ENCODE measurements at regions not wholly inside any gene's neighbourhood (a gene's known extent, or its start where the extent isn't known, plus 50 kb on each side); places are given as distances from the start of the nearest gene placed in this dataset.

DNA sequence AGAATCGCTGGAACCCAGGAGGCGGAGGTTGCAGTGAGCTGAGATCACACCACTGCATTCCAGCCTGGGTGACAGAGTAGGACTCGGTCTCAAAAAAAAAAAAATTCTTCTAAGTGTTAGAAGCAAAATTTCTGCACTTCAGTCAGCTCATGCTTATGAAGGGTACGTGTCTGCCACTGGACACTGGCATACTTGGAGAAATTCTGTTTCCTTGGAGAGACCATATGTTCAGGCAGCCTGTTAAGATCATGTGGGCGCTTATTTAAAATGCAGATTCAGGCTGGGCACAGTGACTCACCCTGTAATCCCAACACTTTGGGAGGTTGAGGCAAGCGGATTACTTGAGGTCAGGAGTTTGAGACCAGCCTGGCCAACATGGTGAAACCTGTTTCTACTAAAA is 85.6 kb upstream of the IQSEC1 start:
- Histone ChIP-seq H4K8ac (ENCODE audit: low read depth, low read length) (no peak overlapping the region), H3K4ac (ENCODE audit: low read depth, low read length) (no peak overlapping the region), H2AFZ (ENCODE audit: insufficient read depth, low read length, poor library complexity) (no peak overlapping the region), H4K91ac (ENCODE audit: low read depth, low read length) (no peak overlapping the region), H3K27ac (ENCODE audit: low read depth, low read length) (no peak overlapping the region), H3K18ac (ENCODE audit: low read length) (no peak overlapping the region), H3K36me3 (ENCODE audit: control insufficient read depth in 1 of 2, insufficient read depth in 2 of 2, low read length in 2 of 2) (no peaks in the 10 kb centered on the region), H3K79me1 (ENCODE audit: low read length) (no peaks in the 10 kb centered on the region), H2AK5ac (ENCODE audit: low read length) (no peak overlapping the region), H2BK5ac (ENCODE audit: low read depth, low read length, poor library complexity) (no peak overlapping the region), H3K23ac (ENCODE audit: low read length) (no peak overlapping the region), H2BK12ac (ENCODE audit: low read length) (no peak overlapping the region), H3K14ac (ENCODE audit: low read length) (no peak overlapping the region), H2BK120ac (ENCODE audit: insufficient read depth, low read length, poor library complexity) (no peak overlapping the region), H3K9me3 (ENCODE audit: insufficient read depth, low read depth, low read length) (peaks cover 8% of the 10 kb centered on the region), H3K4me2 (ENCODE audit: low read length) (no peak overlapping the region), H3K27me3 (ENCODE audit: insufficient read depth, low read length) (no peaks in the 10 kb centered on the region), H3K9ac (ENCODE audit: low read length) (no peak overlapping the region), H3K79me2 (ENCODE audit: control insufficient read depth, insufficient read depth, low read length, poor library complexity) (no peaks in the 10 kb centered on the region), H4K12ac (ENCODE audit: low read depth, low read length) (no peak overlapping the region), H3K4me1 (ENCODE audit: control insufficient read depth in 1 of 2, insufficient read depth in 2 of 2, low read length in 2 of 2) (no peaks in the 10 kb centered on the region), H3K4me3 (ENCODE audit: low read depth, low read length) (no peak overlapping the region)
- DNase-seq, result peak; percentile 38 to 81
- WGBS (ENCODE audit: extremely low coverage, insufficient coverage, insufficient read length), result no CpG with 5 or more reads among the region's 6 CpGs

DNA sequence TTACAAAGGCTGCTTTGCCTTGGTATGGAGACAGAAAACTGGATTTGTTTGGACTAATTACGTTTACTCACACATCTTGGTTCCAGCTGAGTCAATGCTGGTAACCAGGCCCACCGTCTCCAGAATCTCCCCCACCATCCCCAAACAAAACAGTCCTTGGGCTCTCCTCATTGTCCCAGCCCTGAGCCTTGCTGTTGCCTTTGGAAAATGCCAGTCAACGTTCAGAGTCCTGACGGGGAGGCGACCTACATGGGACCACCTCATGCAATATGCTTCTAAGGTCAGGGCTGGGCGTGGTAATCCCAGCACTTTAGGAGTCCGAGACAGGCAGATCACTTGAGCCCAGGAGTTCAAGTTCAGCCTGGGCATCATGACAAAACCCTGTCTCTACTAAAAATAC is 85.2 kb upstream of the IQSEC1 start:
- H3K9me3 ChIP-seq (ENCODE audit: insufficient read depth, low read depth, low read length), result peaks cover 12% of the 10 kb centered on the region
- no peak overlapping the region for H3K9ac ChIP-seq (ENCODE audit: low read length)
- no peaks in the 10 kb centered on the region for H3K79me1 ChIP-seq (ENCODE audit: low read length)
- no peaks in the 10 kb centered on the region for H3K27me3 ChIP-seq (ENCODE audit: insufficient read depth, low read length)
- no peak overlapping the region for H3K4me3 ChIP-seq (ENCODE audit: low read depth, low read length)
- WGBS (ENCODE audit: extremely low coverage, insufficient coverage, insufficient read length), result no CpG with 5 or more reads among the region's 7 CpGs
- no peak overlapping the region for H3K23ac ChIP-seq (ENCODE audit: low read length)
- no peak overlapping the region for H3K14ac ChIP-seq (ENCODE audit: low read length)
- H3K4me2 ChIP-seq (ENCODE audit: low read length), result no peak overlapping the region
- no peak overlapping the region for H4K8ac ChIP-seq (ENCODE audit: low read depth, low read length)
- no peak overlapping the region for H2BK5ac ChIP-seq (ENCODE audit: low read depth, low read length, poor library complexity)
- no peak overlapping the region for H4K91ac ChIP-seq (ENCODE audit: low read depth, low read length)
- H2AFZ ChIP-seq (ENCODE audit: insufficient read depth, low read length, poor library complexity), result no peak overlapping the region
- H3K18ac ChIP-seq (ENCODE audit: low read length), result no peak overlapping the region
- H3K79me2 ChIP-seq (ENCODE audit: control insufficient read depth, insufficient read depth, low read length, poor library complexity), result no peaks in the 10 kb centered on the region
- H3K4me1 ChIP-seq (ENCODE audit: control insufficient read depth in 1 of 2, insufficient read depth in 2 of 2, low read length in 2 of 2), result no peaks in the 10 kb centered on the region
- H3K4ac ChIP-seq (ENCODE audit: low read depth, low read length), result no peak overlapping the region
- no peak overlapping the region for H4K12ac ChIP-seq (ENCODE audit: low read depth, low read length)
- no peak overlapping the region for H3K27ac ChIP-seq (ENCODE audit: low read depth, low read length)
- H2BK12ac ChIP-seq (ENCODE audit: low read length), result no peak overlapping the region
- DNase-seq, result no peak
- no peak overlapping the region for H2AK5ac ChIP-seq (ENCODE audit: low read length)
- no peak overlapping the region for H2BK120ac ChIP-seq (ENCODE audit: insufficient read depth, low read length, poor library complexity)
- H3K36me3 ChIP-seq (ENCODE audit: control insufficient read depth in 1 of 2, insufficient read depth in 2 of 2, low read length in 2 of 2), result no peaks in the 10 kb centered on the region

DNA sequence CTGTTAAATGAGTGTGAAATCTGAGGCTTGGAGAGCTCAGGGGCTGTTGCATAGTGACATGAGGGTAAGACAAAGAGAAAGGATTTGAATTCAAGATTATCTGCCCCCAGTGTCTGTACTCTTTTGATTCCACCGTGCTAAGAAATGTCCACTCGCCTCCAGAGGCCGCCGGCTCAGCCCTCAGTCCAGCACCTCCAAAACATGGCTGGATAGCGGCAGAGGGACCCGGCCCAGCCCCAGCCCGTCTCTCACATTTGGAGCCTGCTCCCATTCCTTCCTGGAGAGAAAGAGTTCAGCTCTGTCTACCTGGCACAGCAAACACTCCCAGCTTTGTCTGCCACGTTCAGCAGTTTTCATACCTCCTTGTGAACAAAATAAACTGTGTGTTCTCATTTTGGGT is 84.8 kb upstream of the IQSEC1 start:
- Histone ChIP-seq H4K8ac (ENCODE audit: low read depth, low read length) (no peak overlapping the region), H3K79me1 (ENCODE audit: low read length) (no peaks in the 10 kb centered on the region), H3K23ac (ENCODE audit: low read length) (no peak overlapping the region), H4K91ac (ENCODE audit: low read depth, low read length) (no peak overlapping the region), H3K4me1 (ENCODE audit: control insufficient read depth in 1 of 2, insufficient read depth in 2 of 2, low read length in 2 of 2) (no peaks in the 10 kb centered on the region), H3K4me3 (ENCODE audit: low read depth, low read length) (no peak overlapping the region), H3K9ac (ENCODE audit: low read length) (no peak overlapping the region), H2BK120ac (ENCODE audit: insufficient read depth, low read length, poor library complexity) (no peak overlapping the region), H3K18ac (ENCODE audit: low read length) (no peak overlapping the region), H3K4ac (ENCODE audit: low read depth, low read length) (no peak overlapping the region), H3K79me2 (ENCODE audit: control insufficient read depth, insufficient read depth, low read length, poor library complexity) (no peaks in the 10 kb centered on the region), H4K12ac (ENCODE audit: low read depth, low read length) (no peak overlapping the region), H2BK12ac (ENCODE audit: low read length) (no peak overlapping the region), H3K9me3 (ENCODE audit: insufficient read depth, low read depth, low read length) (peaks cover 12% of the 10 kb centered on the region), H3K27me3 (ENCODE audit: insufficient read depth, low read length) (no peaks in the 10 kb centered on the region), H2AK5ac (ENCODE audit: low read length) (no peak overlapping the region), H2BK5ac (ENCODE audit: low read depth, low read length, poor library complexity) (no peak overlapping the region), H3K27ac (ENCODE audit: low read depth, low read length) (no peak overlapping the region), H2AFZ (ENCODE audit: insufficient read depth, low read length, poor library complexity) (no peak overlapping the region), H3K36me3 (ENCODE audit: control insufficient read depth in 1 of 2, insufficient read depth in 2 of 2, low read length in 2 of 2) (no peaks in the 10 kb centered on the region), H3K4me2 (ENCODE audit: low read length) (no peak overlapping the region), H3K14ac (ENCODE audit: low read length) (no peak overlapping the region)
- DNase-seq, result no peak
- no CpG with 5 or more reads among the region's 8 CpGs for WGBS (ENCODE audit: extremely low coverage, insufficient coverage, insufficient read length)

DNA sequence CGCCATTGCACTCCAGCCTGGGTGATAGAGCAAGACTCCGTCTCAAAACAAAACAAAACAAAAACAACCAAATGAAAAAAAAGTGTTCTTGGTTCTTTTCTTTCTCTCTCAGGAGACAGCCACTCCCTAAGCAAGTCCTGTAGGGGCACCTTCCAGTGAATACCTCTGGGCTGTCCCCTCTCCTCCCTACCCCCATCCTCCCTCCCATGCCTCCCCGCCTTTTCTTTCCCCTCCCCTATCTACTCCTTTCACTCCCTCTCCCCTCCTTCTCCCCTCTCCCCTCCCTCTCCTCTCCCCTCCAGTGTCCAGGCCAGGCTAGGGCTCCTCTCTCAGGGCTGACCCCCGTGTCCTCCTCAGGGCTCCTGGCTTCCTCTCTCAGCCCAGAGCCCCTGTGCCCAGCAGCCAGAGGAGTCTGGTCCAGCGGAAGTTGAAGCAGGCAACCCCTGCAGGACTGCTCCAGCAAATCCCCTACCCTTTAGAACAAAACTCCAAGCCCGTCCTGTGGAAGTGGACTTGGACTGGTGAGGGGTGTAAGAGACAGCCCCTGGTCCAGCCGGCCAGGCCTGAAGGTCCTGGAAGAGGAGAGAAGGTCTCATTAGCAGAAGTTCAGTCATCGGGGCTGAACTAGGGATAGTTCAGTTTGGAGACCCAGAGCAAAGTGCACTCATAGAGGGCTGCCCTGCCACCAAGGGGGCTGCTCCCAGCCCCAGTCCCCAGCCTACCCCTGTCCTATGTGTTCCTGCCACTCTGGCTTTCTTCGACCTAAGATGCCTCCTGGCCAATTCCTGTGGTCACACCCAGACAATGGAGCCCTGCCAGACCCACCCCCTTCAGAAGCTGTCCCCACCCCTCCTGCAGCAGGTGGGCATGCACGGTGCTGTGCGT is 79.8 kb upstream of the IQSEC1 start:
- Histone ChIP-seq H3K4me1 (ENCODE audit: control insufficient read depth in 1 of 2, insufficient read depth in 2 of 2, low read length in 2 of 2) (no peaks in the 10 kb centered on the region), H3K27ac (ENCODE audit: low read depth, low read length) (no peak overlapping the region), H4K91ac (ENCODE audit: low read depth, low read length) (no peak overlapping the region), H3K4me3 (ENCODE audit: low read depth, low read length) (no peak overlapping the region), H3K79me2 (ENCODE audit: control insufficient read depth, insufficient read depth, low read length, poor library complexity) (no peaks in the 10 kb centered on the region), H4K8ac (ENCODE audit: low read depth, low read length) (no peak overlapping the region), H3K36me3 (ENCODE audit: control insufficient read depth in 1 of 2, insufficient read depth in 2 of 2, low read length in 2 of 2) (no peaks in the 10 kb centered on the region), H3K9me3 (ENCODE audit: insufficient read depth, low read depth, low read length) (peaks cover 11% of the 10 kb centered on the region), H2BK12ac (ENCODE audit: low read length) (no peak overlapping the region), H3K4ac (ENCODE audit: low read depth, low read length) (no peak overlapping the region), H3K9ac (ENCODE audit: low read length) (no peak overlapping the region), H3K79me1 (ENCODE audit: low read length) (no peaks in the 10 kb centered on the region), H4K12ac (ENCODE audit: low read depth, low read length) (no peak overlapping the region), H3K18ac (ENCODE audit: low read length) (no peak overlapping the region), H3K4me2 (ENCODE audit: low read length) (no peak overlapping the region), H2BK120ac (ENCODE audit: insufficient read depth, low read length, poor library complexity) (no peak overlapping the region), H2AK5ac (ENCODE audit: low read length) (no peak overlapping the region), H2AFZ (ENCODE audit: insufficient read depth, low read length, poor library complexity) (no peak overlapping the region), H3K27me3 (ENCODE audit: insufficient read depth, low read length) (no peaks in the 10 kb centered on the region), H3K23ac (ENCODE audit: low read length) (no peak overlapping the region), H3K14ac (ENCODE audit: low read length) (no peak overlapping the region), H2BK5ac (ENCODE audit: low read depth, low read length, poor library complexity) (no peak overlapping the region)
- DNase-seq, result no peak
- 100% methylated on average over 1 of the region's 11 CpGs for WGBS (ENCODE audit: extremely low coverage, insufficient coverage, insufficient read length)
